GM19455 (cell line): ENCODE measurements at regions not wholly inside any gene's neighbourhood (a gene's known extent, or its start where the extent isn't known, plus 50 kb on each side); places are given as distances from the start of the nearest gene placed in this dataset.
"Not testable (repeated sequence)": the region's sequence is repeated elsewhere in the genome, so short reads cannot be mapped to it uniquely, and the experiment has no call there.

Source experiments
- ATAC-seq: cut with Tn5 transposase; IDR thresholded peaks from one replicate; pipeline ENCODE4 v1.9.1; 2021; ENCODE audit not compliant: unreplicated experiment

DNA sequence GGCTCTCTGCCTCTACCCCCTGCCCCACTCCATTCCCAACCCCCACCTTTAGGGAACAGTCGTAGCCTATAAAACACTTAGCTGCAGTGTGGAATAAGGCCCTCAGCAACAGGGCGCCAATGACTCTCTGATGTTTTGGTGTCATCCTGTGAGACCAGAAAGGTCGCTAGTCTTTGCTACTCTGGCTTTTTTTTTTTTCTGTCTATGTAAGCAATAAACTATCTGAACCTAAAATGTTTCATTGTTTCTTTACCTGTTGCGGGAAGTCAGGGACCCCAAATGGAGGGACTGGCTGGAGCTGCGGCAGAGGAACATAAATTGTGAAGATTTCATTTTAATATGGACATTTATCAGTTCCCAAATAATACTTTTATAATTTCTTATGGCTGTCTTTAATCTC lies 154.6 kb downstream of the COPS8 start:
- ATAC-seq: no peak

DNA sequence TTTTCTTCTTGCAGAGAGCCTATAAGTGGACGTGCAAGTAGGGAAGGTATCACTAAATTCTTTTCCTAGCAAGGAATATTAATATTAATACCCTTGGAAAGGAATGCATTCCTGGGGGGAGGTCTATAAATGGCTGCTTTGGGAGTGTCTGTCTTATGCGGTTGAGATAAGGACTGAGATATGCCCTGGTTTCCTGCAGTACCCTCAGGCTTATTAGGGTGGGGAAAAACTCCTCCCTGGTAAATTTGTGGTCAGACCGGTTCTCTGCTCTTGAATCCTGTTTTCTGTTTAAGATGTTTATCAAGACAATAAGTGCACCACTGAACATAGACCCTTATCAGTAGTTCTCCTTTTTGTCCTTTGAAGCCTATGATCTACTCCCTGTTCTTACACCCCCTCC lies 155.2 kb downstream of the COPS8 start:
- ATAC-seq: not testable (repeated sequence)

DNA sequence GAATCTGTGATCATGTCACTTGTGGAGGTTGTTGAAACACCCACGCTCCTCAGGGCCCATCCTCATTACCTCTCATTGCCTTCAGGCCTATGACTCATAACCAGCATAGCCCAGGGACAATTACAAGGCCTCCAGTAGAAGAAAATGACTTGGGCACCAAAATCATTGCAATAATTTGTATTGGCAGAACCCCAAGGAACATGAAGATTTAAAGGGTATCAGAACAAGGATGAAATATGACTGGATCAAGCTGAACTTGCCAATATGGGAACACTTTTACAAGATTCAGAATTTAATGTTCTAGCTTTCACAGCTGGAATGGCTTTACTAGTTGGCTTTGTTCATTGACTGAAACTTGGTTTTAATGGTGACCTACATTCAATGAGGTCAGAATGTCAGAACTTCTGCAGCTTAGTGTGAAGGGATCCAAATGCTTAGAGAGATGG lies 156.4 kb downstream of the COPS8 start:
- ATAC-seq: no peak

DNA sequence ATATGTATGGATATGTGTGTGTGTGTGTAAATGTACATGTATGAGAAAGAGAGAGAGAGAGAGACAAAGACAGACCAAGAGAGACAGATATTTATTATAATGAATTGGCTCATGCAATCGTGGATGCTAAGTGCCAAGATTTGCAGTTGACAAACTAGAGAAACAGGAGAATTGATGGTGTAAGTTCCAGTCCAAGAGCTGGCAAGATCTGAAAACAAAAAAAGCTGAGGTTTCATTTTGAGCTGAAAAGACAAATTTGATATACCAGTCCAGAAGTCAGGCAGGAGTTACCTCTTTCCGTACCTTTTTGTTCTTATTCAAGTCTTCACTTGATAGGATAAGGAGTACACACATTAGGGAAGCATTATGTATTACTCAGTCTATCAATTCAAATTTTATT lies 157.8 kb downstream of the COPS8 start:
- ATAC-seq: no peak

GRCh38 chr2:237244178-237244577 lies 158.5 kb downstream of the COPS8 start:
- no peak for ATAC-seq

- no peak for ATAC-seq
These were observed 159.4 kb downstream of the COPS8 start for GRCh38 chr2:237244976-237245646.

DNA sequence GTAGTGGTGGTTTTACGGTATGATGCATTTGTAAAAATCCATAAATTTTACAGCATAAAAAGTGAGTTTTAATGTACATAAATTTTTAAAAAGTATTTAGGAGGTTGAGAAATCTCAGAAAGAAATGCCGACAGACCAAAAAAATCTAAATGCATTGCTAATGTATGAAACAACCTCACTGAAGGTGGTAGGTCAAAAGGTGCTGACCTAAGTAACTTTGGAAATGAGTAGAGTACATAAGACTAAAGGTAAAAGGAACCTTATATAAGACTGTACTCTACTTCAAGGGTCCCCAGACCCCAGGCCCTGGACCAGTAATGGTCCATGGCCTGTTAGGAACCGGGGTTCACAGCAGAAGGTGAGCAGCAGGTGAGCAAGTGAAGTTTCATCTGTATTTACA lies 163.4 kb downstream of the COL6A3 start:
- no peak for ATAC-seq

DNA sequence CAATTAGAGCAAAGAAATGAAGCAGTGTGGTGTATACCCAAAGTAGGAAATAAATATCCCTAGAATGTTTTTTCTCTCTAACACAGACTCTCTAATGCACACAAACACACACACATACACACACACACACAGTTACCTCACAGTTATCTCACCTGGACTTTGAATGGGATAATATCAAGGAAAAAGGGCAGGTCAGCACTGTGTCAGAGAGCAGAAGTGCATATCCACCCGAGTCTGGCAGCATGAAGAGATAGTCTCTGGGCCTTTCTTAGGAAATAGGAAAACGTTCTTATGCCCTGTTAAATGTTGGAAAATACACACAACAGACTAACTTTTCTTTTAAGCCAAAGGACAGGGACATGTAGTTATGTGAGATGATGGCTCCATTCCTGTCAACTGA lies 162.0 kb downstream of the COL6A3 start:
- no peak for ATAC-seq

DNA sequence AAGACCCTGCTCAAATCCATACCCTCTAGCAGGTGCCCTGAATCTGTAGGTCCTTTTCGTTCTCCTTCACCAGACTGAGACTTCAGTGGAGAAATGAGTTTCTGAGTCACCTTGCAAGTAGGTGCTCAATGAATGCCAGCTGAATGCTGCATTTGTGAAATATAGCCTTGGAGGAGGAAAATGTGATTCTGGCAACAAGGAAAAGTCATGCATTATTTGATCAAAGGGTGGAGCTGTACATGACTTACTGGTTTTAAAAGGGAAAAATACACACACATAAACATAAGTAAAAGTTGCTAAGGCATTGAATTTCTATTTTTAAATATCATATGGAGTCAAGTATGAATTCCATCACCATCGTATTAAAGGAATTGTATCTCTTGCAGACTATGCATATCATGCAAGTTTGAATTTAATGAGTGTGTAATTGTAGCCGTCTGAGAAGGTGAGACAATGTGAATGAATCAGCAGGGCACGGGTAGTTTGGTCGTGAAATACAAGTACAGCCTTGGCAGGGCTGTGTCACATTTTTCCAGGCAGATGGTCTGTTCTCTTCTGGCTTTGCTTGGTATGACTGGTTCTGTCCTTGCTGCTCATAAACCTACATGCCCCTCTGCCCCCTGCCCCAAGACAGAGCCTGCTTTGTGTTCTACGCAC lies 160.8 kb downstream of the COL6A3 start:
- ATAC-seq: no peak

DNA sequence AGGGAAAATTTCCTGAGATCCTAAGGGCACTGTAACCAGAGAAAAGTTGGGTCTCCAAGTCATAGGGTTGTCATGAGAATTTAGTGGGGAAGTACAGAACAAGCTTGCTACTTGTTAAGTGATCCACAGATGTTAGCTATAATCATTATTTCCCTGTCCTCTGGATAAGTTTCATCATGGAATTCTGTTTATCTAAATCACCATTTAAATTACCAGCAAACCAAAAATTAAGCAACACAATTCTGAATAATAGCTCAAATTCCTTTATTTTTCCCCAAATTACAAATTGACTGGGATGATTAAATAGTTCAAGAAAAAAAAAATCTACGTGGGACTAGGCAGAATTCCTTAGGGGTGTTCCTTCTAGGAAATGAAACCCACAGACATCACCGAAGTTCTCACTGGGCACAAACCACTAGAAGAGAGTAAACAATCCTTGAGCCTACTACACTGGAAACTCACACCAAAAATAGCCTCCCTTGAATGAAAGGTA lies 159.5 kb downstream of the COL6A3 start:
- no peak for ATAC-seq

DNA sequence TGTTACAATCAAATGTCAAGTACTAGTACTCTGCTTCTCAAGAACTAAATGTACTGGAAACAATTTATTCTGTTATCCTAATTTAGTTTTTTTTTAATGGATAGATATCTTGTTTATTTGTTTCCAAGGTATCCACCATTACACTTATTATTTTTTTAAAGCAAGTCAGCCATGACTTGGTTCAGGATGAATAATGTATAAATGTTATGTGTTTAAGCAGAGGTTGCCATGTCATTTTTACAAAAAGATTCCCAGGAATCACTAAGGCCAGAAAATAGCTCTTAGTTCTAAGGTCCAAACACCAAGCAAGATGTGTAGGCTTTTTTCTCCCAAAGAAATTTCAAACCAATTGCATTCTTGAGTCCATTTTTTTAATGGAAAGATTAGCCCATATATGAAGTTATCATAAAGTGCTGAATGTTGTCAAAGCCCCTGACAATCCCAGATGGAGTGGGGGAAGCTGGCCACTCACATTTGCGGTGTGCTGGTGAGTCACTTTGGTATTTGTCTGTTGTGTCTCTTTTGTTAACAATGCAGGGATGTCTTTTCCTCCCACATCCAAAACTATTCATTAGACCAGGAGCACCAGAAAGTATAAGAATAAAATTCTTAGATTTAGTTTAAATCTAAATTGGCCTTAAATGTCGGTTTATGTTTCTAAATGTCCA lies 158.9 kb downstream of the COL6A3 start:
- no peak for ATAC-seq

GRCh38 chr2:237256887-237257286 lies 157.1 kb downstream of the COL6A3 start:
- ATAC-seq: no peak

GRCh38 chr2:237257471-237257951 lies 156.5 kb downstream of the COL6A3 start:
- no peak for ATAC-seq

- no peak for ATAC-seq
These were observed 155.8 kb downstream of the COL6A3 start for GRCh38 chr2:237258116-237258515.

GRCh38 chr2:237258615-237259014 lies 155.3 kb downstream of the COL6A3 start:
- no peak for ATAC-seq

DNA sequence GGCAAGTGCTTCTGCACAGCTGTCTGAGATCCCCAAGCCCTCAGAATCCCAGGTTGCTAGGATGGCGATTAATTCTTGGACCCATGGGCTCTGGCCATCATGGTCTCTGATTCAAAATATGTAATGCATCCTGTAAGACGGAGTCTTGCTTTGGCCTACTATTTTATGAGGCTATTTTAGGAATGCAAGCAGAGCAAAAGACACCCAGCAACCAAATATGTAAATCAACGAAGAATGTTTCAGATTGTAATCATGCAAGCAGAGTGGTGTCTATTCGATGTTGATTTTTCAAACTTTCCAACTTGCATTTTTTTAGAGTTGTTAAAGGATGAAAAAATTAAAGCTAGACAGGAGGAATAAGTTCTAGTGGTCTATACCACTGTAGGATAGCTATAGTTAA lies 154.8 kb downstream of the COL6A3 start:
- no peak for ATAC-seq

DNA sequence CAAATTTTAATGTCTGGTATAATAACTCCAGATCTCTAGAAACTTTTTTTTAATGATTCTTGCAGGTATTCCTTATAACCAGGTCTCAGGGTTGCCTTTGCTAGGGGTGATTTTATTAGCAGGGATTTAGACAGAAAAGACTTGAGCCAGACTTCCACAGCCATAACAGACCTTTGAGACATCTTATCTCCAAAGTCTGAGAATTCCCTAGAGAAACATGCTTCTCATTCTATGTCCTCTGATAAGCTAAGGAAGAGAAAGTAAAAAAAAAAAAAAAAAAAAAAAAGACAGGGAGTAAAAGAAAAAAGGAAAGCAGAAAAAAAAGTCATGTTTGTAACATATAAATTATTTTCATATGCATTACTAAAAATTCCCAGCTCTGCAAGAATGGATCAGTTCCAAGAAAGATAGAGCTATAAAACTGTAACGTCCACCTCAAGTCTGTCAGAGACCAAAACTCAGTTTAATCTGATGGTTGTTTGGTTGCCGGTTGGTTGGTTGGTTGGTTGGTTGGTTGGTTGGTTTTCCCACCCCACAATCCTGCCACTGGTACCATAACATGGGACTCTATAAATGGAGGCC lies 153.8 kb downstream of the COL6A3 start:
- no peak for ATAC-seq

- ATAC-seq: no peak
These were observed 153.3 kb downstream of the COL6A3 start for GRCh38 chr2:237260686-237261085.

- ATAC-seq: no peak
These were observed 152.6 kb downstream of the COL6A3 start for GRCh38 chr2:237261327-237261726.

DNA sequence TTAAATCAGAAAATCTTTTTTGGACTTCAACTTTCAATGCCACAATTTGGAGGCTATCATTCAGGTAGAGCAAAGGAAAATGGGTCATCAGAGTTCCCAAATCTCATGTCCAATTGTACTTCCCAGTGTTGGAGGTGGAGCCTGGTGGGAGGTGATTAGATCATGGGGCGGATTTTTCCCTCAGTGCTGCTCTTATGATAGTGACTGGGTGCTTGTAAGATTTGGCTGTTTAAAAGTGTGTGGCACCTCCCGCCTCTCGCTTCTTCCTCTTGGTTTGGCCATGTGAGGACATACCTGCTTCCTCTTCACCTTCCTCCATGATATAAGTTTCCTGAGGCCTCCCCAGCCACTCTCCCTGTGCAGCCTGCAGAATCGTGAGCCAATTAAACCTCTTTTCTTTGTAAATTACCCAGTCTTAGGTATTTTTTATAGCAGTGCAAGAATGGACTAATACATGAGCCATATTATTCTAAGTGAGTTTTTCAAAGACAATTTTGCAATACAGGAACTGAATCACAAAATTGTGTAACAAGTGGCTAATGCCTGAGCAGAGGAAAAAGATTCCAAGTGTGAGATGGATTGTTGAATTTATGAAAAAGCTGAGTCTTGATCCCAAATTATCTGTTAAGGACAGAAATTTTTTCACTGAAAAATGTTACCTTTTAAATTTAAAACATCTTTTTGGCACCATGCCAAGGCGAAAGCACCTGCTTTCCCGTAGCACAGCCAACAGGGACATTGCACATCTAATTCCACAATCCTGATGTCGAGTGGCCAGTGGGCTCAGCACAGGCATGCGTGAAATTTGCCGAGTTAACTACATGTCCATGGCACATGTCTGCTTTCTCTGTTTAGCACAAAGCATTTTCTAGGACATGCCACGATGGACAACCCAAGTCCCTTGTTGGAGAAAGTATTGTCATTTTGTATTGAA lies 150.9 kb downstream of the COL6A3 start:
- ATAC-seq: no peak
